ENCODE measurements at regions not wholly inside any gene's neighbourhood (a gene's known extent, or its start where the extent isn't known, plus 50 kb on each side); places are given as distances from the start of the nearest gene placed in this dataset.

DNA sequence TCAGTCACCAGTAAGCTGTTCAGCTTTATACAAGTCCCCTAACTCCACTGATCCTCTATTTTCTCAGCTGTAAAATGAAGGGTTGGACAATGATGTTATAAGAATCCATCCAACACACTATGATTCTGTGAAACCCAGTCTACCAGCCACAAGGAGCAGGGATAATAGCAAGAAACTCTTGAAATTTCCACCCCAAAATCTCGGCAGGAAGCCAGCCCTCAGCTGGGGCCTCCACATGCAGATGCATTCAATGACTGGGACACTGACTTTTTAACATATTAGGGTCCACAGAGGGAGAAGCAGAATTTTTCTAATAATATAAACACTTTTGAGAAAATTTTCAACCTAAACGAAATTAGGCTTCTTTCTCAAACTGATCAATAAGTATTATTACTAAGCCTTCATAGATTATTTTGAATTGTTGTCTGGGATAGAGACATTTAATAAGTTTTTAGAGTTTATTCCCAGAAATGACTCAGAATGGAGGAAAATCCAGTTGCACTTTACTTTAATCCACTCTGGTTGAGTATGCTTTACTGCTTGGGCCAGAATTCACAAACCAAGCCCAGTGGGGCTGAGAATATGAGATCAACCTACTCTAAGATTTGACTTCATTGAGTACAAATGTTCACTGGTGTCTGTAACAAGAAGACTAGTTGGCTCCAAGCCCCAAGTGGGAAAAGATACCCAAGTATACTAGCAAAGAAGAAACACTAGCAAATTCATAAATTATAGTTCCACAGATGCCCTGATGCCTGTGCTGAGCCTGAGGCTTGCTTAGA lies 168.6 kb downstream of the C7orf25 start:
- no peak for DNase-seq (ENCODE audit: unreplicated experiment)
- Mint-ChIP-seq H3K4me3 (ENCODE audit: unreplicated experiment) (no peak overlapping the region), H3K4me1 (ENCODE audit: insufficient read depth, unreplicated experiment) (no peaks in the 10 kb centered on the region), H3K27ac (ENCODE audit: low read depth, unreplicated experiment) (no peak overlapping the region), H3K9me3 (ENCODE audit: unreplicated experiment) (no peaks in the 10 kb centered on the region), H3K36me3 (ENCODE audit: insufficient read depth, unreplicated experiment) (no peaks in the 10 kb centered on the region), H3K27me3 (ENCODE audit: insufficient read depth, unreplicated experiment) (no peaks in the 10 kb centered on the region)
- BruUV-seq (replicated peaks): no TSS peak
- POLR2A ChIA-PET: interaction anchor here (0.7 kb wide), 1 partner anchor 405 kb away, joined by 3 read pairs; no protein-coding TSS in a partner anchor
- intact Hi-C loops (cut with micrococcal nuclease): no loop called here
- TF ChIP-seq, protein P1, sequence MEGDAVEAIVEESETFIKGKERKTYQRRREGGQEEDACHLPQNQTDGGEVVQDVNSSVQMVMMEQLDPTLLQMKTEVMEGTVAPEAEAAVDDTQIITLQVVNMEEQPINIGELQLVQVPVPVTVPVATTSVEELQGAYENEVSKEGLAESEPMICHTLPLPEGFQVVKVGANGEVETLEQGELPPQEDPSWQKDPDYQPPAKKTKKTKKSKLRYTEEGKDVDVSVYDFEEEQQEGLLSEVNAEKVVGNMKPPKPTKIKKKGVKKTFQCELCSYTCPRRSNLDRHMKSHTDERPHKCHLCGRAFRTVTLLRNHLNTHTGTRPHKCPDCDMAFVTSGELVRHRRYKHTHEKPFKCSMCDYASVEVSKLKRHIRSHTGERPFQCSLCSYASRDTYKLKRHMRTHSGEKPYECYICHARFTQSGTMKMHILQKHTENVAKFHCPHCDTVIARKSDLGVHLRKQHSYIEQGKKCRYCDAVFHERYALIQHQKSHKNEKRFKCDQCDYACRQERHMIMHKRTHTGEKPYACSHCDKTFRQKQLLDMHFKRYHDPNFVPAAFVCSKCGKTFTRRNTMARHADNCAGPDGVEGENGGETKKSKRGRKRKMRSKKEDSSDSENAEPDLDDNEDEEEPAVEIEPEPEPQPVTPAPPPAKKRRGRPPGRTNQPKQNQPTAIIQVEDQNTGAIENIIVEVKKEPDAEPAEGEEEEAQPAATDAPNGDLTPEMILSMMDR (IDR thresholded peaks at IDR 0.05; ENCODE audit: unreplicated experiment): no peak
- CTCF ChIA-PET: interaction anchor here (0.7 kb wide), 1 partner anchor 10 kb away, joined by 3 read pairs; no protein-coding TSS in a partner anchor

DNA sequence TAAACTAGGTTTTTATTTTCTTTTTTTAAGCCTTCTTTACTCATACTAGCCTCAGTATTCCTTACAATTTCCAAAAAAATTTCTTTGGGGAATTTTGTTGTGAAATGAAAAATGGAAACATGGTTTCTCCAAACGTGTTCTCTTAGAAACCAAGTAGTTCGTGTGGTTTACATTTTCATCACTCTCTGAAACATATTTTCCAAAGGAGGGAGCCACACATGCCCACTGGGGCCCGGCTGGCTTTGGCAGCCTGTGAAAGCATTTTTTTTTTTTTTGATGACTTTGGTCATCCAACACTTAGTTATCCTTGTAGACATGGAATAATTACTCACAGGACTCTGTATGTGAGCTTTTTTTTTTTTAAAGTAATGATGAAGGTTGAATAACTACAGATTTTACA lies 169.6 kb downstream of the C7orf25 start:
- no TSS peak for BruUV-seq (replicated peaks)
- Mint-ChIP-seq H3K4me3 (ENCODE audit: unreplicated experiment) (no peak overlapping the region), H3K36me3 (ENCODE audit: insufficient read depth, unreplicated experiment) (no peaks in the 10 kb centered on the region), H3K27ac (ENCODE audit: low read depth, unreplicated experiment) (no peak overlapping the region), H3K9me3 (ENCODE audit: unreplicated experiment) (no peaks in the 10 kb centered on the region), H3K27me3 (ENCODE audit: insufficient read depth, unreplicated experiment) (no peaks in the 10 kb centered on the region), H3K4me1 (ENCODE audit: insufficient read depth, unreplicated experiment) (no peaks in the 10 kb centered on the region)
- CTCF ChIA-PET: interaction anchor here (0.6 to 0.7 kb wide), 2 partner anchors 9 to 161 kb away, joined by 3 read pairs; no protein-coding TSS in a partner anchor
- DNase-seq (ENCODE audit: unreplicated experiment): no peak
- TF ChIP-seq, protein P1 (IDR thresholded peaks at IDR 0.05; ENCODE audit: unreplicated experiment): no peak
- intact Hi-C loops (cut with micrococcal nuclease): no loop called here
- POLR2A ChIA-PET: no interaction called here

DNA sequence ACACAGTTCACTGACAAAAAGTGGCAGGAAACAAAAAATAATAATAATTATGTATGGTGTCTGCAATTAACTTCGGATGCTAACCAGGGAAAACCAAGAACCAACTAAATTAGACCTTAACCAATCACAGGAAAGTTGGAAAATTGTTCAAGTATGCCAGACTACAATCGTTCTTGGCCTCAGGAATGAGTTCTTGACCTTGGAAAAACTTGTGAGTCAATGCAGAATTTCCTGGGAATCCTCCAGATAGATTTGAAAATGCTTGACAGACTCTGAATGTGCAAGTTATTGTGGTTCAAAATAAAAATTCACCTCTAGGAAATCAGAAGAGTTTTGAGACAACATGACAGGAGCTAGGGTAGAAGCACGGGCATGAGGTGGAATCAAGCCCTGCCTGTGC lies 171.5 kb downstream of the C7orf25 start:
- DNase-seq (ENCODE audit: unreplicated experiment): no peak
- no peaks in the 10 kb centered on the region for H3K36me3 Mint-ChIP-seq (ENCODE audit: insufficient read depth, unreplicated experiment)
- POLR2A ChIA-PET: interaction anchor here (0.6 kb wide), 1 partner anchor 425 kb away, joined by 3 read pairs; no protein-coding TSS in a partner anchor
- CTCF ChIA-PET: interaction anchor here (0.6 kb wide), 1 partner anchor 708 kb away, joined by 3 read pairs; no protein-coding TSS in a partner anchor
- no peak overlapping the region for H3K4me3 Mint-ChIP-seq (ENCODE audit: unreplicated experiment)
- no peaks in the 10 kb centered on the region for H3K9me3 Mint-ChIP-seq (ENCODE audit: unreplicated experiment)
- no peaks in the 10 kb centered on the region for H3K4me1 Mint-ChIP-seq (ENCODE audit: insufficient read depth, unreplicated experiment)
- BruUV-seq (replicated peaks): no TSS peak
- intact Hi-C loops (cut with micrococcal nuclease): no loop called here
- TF ChIP-seq, protein P1 (IDR thresholded peaks at IDR 0.05; ENCODE audit: unreplicated experiment): no peak
- no peak overlapping the region for H3K27ac Mint-ChIP-seq (ENCODE audit: low read depth, unreplicated experiment)
- no peaks in the 10 kb centered on the region for H3K27me3 Mint-ChIP-seq (ENCODE audit: insufficient read depth, unreplicated experiment)

DNA sequence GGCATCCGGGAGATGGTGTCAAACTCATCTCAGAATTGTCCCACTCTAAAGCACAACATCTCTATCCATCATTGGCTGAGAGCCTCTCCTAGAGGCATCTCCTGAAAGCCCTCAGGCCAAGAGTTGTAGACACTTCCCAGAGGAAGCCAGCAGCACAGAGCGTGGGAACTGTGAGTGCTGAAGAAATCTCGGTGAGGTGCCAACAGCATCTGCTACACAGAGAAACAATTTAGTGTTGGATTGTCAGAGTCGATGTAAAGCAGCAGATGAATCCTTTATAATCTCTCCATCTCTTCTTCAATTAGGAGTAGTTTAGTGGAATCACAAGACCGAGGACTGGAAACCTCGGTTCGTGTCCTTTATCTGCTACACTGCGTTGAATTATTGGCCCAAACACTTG lies 172.2 kb downstream of the C7orf25 start:
- Mint-ChIP-seq H3K36me3 (ENCODE audit: insufficient read depth, unreplicated experiment) (no peaks in the 10 kb centered on the region), H3K9me3 (ENCODE audit: unreplicated experiment) (no peaks in the 10 kb centered on the region), H3K27ac (ENCODE audit: low read depth, unreplicated experiment) (no peak overlapping the region), H3K4me3 (ENCODE audit: unreplicated experiment) (no peak overlapping the region), H3K4me1 (ENCODE audit: insufficient read depth, unreplicated experiment) (no peaks in the 10 kb centered on the region), H3K27me3 (ENCODE audit: insufficient read depth, unreplicated experiment) (no peaks in the 10 kb centered on the region)
- TF ChIP-seq, protein P1 (IDR thresholded peaks at IDR 0.05; ENCODE audit: unreplicated experiment): no peak
- no peak for DNase-seq (ENCODE audit: unreplicated experiment)
- intact Hi-C loops (cut with micrococcal nuclease): no loop called here
- ChIA-PET CTCF (no interaction called here), POLR2A (interaction anchor here (0.6 kb wide), 1 partner anchor 425 kb away, joined by 3 read pairs; no protein-coding TSS in a partner anchor)
- BruUV-seq (replicated peaks): no TSS peak
